ENCODE measurements at regions not wholly inside any gene's neighbourhood (a gene's known extent, or its start where the extent isn't known, plus 50 kb on each side); places are given as distances from the start of the nearest gene placed in this dataset.

DNA sequence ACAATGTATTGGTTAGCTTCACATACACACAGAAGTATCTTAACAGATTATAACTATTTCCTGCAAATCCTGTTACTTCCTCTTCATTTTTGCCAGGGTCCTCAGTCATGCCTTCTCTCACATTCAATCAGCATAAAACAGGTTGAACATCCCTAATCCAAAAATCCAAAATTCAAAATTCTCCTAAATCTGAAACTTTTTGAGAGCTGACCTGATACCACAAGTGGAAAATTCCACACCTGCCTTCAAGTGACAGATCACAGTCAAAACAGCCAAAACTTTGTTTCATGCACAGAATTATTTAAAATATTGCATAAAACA lies 62.9 kb upstream of the FBXO28 start:
- in situ Hi-C loops (cut with MboI; ENCODE audit: low sequenced_read_pairs in 4 of 4): no loop called here
- Histone ChIP-seq H3K36me3 (no peaks in the 10 kb centered on the region), H3K9me3 (no peaks in the 10 kb centered on the region), H3K4me1 (peaks cover 0 to 4% of the 10 kb centered on the region in 2 donors), H3K27ac (no peak overlapping the region), H3K27me3 (no peaks in the 10 kb centered on the region), H3K4me3 (no peak overlapping the region)
- intact Hi-C loops (cut with DNase I; ENCODE audit: low total_unique reads): loop anchor here (2.0 kb wide), 1 partner anchor 352 kb away; no protein-coding TSS in a partner anchor
- TF ChIP-seq CTCF (IDR thresholded peaks at IDR 0.05 in 4 of 5, conservative IDR thresholded peaks at IDR 0.05 in 1 of 5) (no peak), POLR2A (IDR thresholded peaks at IDR 0.05) (no peak)
- ATAC-seq (no peak), DNase-seq (no peak)

- no peaks in the 10 kb centered on the region for H3K9me3 ChIP-seq
- H3K4me3 ChIP-seq: no peak overlapping the region
- H3K27me3 ChIP-seq: no peaks in the 10 kb centered on the region
- no peak for DNase-seq
- no peaks in the 10 kb centered on the region for H3K36me3 ChIP-seq
- H3K27ac ChIP-seq: no peak overlapping the region
- intact Hi-C loops (cut with DNase I; ENCODE audit: low total_unique reads): no loop called here
- TF ChIP-seq POLR2A (IDR thresholded peaks at IDR 0.05): no peak
- TF ChIP-seq CTCF (IDR thresholded peaks at IDR 0.05 in 4 of 5, conservative IDR thresholded peaks at IDR 0.05 in 1 of 5): no peak
- H3K4me1 ChIP-seq: peaks cover 0 to 4% of the 10 kb centered on the region in 2 donors
- in situ Hi-C loops (cut with MboI; ENCODE audit: low sequenced_read_pairs in 4 of 4): no loop called here
- no peak for ATAC-seq
Observed at GRCh38 chr1:224047538-224047937, 66.4 kb upstream of the FBXO28 start.

DNA sequence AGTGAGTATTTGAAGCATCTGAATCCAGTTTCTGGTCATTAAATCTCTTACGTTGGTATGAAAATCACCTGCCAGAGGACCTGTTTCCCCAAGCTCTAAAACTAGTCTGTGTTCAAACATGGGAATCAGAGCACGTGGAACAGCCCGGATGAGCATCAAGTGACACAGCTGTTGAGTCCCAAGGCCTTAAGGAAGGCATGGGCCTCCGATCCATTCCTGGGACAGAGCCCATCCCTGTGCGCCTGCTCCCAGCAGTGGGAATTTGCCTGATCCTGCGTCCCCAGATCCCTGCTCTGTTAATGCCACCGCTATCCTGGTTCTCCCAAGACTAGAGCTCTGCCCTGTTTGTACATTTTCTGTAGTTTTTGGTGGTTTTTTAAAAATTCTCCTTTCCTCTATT lies 68.4 kb upstream of the FBXO28 start:
- Histone ChIP-seq H3K27ac (no peak overlapping the region), H3K4me1 (peaks cover 0 to under 1% of the 10 kb centered on the region in 2 donors), H3K9me3 (no peaks in the 10 kb centered on the region), H3K4me3 (no peak overlapping the region), H3K27me3 (no peaks in the 10 kb centered on the region), H3K36me3 (no peaks in the 10 kb centered on the region)
- TF ChIP-seq CTCF (IDR thresholded peaks at IDR 0.05 in 4 of 5, conservative IDR thresholded peaks at IDR 0.05 in 1 of 5): no peak
- TF ChIP-seq POLR2A (IDR thresholded peaks at IDR 0.05): no peak
- intact Hi-C loops (cut with DNase I; ENCODE audit: low total_unique reads) (no loop called here), in situ Hi-C loops (cut with MboI; ENCODE audit: low sequenced_read_pairs in 4 of 4) (no loop called here)
- no peak for ATAC-seq
- DNase-seq: no peak

DNA sequence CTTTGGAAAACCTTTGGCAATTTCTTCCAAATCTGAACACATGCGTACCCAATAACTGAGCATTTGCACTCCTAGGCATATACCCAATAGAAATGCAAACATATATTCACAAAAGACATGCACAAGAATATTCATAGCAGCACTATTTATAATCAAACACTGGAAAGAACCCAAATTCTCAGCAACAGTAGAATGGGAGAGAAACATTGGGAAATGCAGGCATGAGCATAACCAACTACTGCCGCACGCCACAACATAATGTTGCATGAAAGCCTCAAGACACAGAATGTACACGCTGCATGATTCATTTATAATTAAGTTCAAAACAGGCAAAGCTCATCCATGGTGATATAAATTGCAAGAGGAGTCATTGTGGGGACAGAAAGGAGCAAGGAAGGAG lies 69.5 kb upstream of the FBXO28 start:
- Histone ChIP-seq H3K27ac (no peak overlapping the region), H3K4me1 (no peaks in the 10 kb centered on the region), H3K4me3 (no peak overlapping the region), H3K36me3 (no peaks in the 10 kb centered on the region), H3K9me3 (no peaks in the 10 kb centered on the region), H3K27me3 (no peaks in the 10 kb centered on the region)
- in situ Hi-C loops (cut with MboI; ENCODE audit: low sequenced_read_pairs in 4 of 4) (no loop called here), intact Hi-C loops (cut with DNase I; ENCODE audit: low total_unique reads) (no loop called here)
- TF ChIP-seq POLR2A (IDR thresholded peaks at IDR 0.05): no peak
- no peak for TF ChIP-seq CTCF (IDR thresholded peaks at IDR 0.05 in 4 of 5, conservative IDR thresholded peaks at IDR 0.05 in 1 of 5)
- DNase-seq (no peak), ATAC-seq (no peak)

DNA sequence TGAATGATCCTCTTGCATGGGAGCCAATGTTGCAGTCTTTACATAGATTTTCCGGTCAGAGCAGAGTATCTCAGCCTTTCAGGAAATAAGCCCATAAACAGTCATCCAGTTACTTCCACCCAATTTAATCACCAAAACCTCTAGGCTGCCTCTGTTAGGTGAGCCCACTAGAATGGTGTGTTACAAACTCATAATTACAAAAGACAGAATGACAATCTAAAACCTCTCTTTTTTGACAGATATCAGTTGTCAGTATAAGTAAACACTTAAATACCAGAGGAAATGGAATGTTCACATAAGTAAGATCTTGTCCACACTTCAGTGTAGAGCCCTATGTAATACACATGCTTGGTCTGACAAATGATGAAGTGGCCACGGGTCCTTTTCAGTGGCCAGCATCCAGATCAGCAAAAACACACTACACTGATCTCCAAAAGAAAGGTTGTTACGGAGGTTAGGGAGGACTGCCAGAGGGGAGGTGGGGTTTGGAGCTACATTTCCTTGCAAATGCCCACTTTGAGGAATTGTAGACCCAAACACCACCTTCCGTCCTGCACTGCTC lies 71.3 kb upstream of the FBXO28 start:
- Histone ChIP-seq H3K27me3 (no peaks in the 10 kb centered on the region), H3K4me3 (no peak overlapping the region), H3K36me3 (no peaks in the 10 kb centered on the region), H3K27ac (no peak overlapping the region), H3K4me1 (no peaks in the 10 kb centered on the region), H3K9me3 (no peaks in the 10 kb centered on the region)
- in situ Hi-C loops (cut with MboI; ENCODE audit: low sequenced_read_pairs in 4 of 4) (no loop called here), intact Hi-C loops (cut with DNase I; ENCODE audit: low total_unique reads) (no loop called here)
- no peak for TF ChIP-seq POLR2A (IDR thresholded peaks at IDR 0.05)
- no peak for TF ChIP-seq CTCF (IDR thresholded peaks at IDR 0.05 in 4 of 5, conservative IDR thresholded peaks at IDR 0.05 in 1 of 5)
- DNase-seq: no peak
- ATAC-seq: no peak

Data from gastrocnemius medialis (tissue), 4 donors.